Stomach (tissue), 8 donors: ENCODE measurements at regions not wholly inside any gene's neighbourhood (a gene's known extent, or its start where the extent isn't known, plus 50 kb on each side); places are given as distances from the start of the nearest gene placed in this dataset.

ENCODE experiments used
- DNase-seq, 2 donors: peaks; one replicate each; pipeline versions ENCODE4 v3.0.0 to v3.0.0-alpha.2; 2013 to 2019
- H3K27ac ChIP-seq, 5 donors: fragments of 200-600 bp in 4 of 5; sonication (generic) in 4 of 5; one replicate each; pipeline ENCODE4 v1.5.1; 2013 to 2019; ENCODE audit warnings: mild to moderate bottlenecking in 1 of 5, moderate library complexity in 1 of 5
- H3K27me3 ChIP-seq, 3 donors: fragments of 200-600 bp; sonication (generic); one replicate each; pipeline ENCODE4 v1.5.1; 2017 to 2019; ENCODE audit warnings: mixed run types in 1 of 3
- H3K36me3 ChIP-seq, 4 donors: fragments of 200-600 bp; sonication (generic); 1 replicate in 3 of 4; 2 replicates in 1 of 4; pipeline ENCODE4 v1.5.1; 2016 to 2019
- H3K4me1 ChIP-seq, 4 donors: fragments of 200-600 bp; sonication (generic); one replicate each; pipeline ENCODE4 v1.5.1; 2016 to 2019
- H3K4me3 ChIP-seq, 4 donors: fragments of 200-600 bp; sonication (generic) in 3 of 4; one replicate each; pipeline ENCODE4 v1.5.1; 2016 to 2019; ENCODE audit warnings: mild to moderate bottlenecking in 1 of 4
- H3K9me3 ChIP-seq, 4 donors: fragments of 200-600 bp; sonication (generic); one replicate each; pipeline ENCODE4 v1.5.1; 2016 to 2019
- CTCF ChIP-seq, 7 experiments: fragments of 450-650 bp in 4 of 7; fragments of 200-600 bp in 3 of 7; sonication (generic) in 3 of 7; IDR thresholded peaks; one replicate each; pipeline ENCODE4 v1.5.1; 2016 to 2019; ENCODE audit warnings: antibody characterized with exemption in 7 of 7, control low read depth in 2 of 7, mild to moderate bottlenecking in 1 of 7
- EP300 ChIP-seq: sonication (generic); formaldehyde crosslinking; IDR thresholded peaks from one replicate; pipeline ENCODE4 v1.6.1; 2017; ENCODE audit warnings: antibody characterized with exemption
- POLR2A ChIP-seq, 4 donors: fragments of 450-650 bp; IDR thresholded peaks; one replicate each; pipeline ENCODE4 v1.6.1; 2016; ENCODE audit warnings: antibody characterized with exemption in 4 of 4, control low read depth in 2 of 4, mild to moderate bottlenecking in 1 of 4, moderate library complexity in 1 of 4
- POLR2AphosphoS5 ChIP-seq, 3 donors: sonication (generic); formaldehyde crosslinking; IDR thresholded peaks; one replicate each; pipeline ENCODE4 v1.6.1; 2016; ENCODE audit warnings: antibody characterized with exemption in 3 of 3
- WGBS, 5 donors: extraction: QIAGEN DNeasy Blood & Tissue Kit in 3 of 5; methylation state at CpG; one replicate each; pipeline versions ENCODE4 v1.1.5 to v1.1.7; 2013 to 2018; 5-methylcytosine and 5-hydroxymethylcytosine counted together
- intact Hi-C: fragments of 100-400 bp; cut with DNase I; formaldehyde crosslinking; loops from one replicate; pipeline ENCODE4 v1.15.1; 2023; ENCODE audit warnings: low total_unique reads
- donor health status: healthy with polysubstance abuse.
- donor health status: Bipolar disorder and iron deficiency.
- donor health status: healthy.

- Histone ChIP-seq H3K27me3 (no peaks in the 10 kb centered on the region), H3K9me3 (no peaks in the 10 kb centered on the region), H3K4me3 (no peak overlapping the region), H3K4me1 (no peaks in the 10 kb centered on the region), H3K36me3 (no peaks in the 10 kb centered on the region), H3K27ac (no peak overlapping the region)
- 93 to 100% (median 96%) methylated on average over 1 of the region's 1 CpG for WGBS, 5 donors
- DNase-seq = no peak
- no peak for TF ChIP-seq EP300
- no peak for TF ChIP-seq POLR2AphosphoS5 (IDR thresholded peaks at IDR 0.05)
- TF ChIP-seq POLR2A (IDR thresholded peaks at IDR 0.05) = no peak
- TF ChIP-seq CTCF (IDR thresholded peaks at IDR 0.05) = no peak
- intact Hi-C loops = no loop called here
Observed at GRCh38 chr15:39056357-39056756, 491.7 kb upstream of the RASGRP1 start.

- intact Hi-C loops = no loop called here
Observed at GRCh38 chr15:39058351-39059131, 493.9 kb upstream of the RASGRP1 start.

GRCh38 chr15:39059917-39060316 is 495.3 kb upstream of the RASGRP1 start:
- WGBS, 5 donors = 78 to 91% (median 88%) methylated on average over 4 of the region's 4 CpGs
- no peak for TF ChIP-seq EP300
- TF ChIP-seq POLR2AphosphoS5 (IDR thresholded peaks at IDR 0.05) = no peak
- TF ChIP-seq CTCF (IDR thresholded peaks at IDR 0.05) = no peak
- no peak for TF ChIP-seq POLR2A (IDR thresholded peaks at IDR 0.05)
- H3K4me1 ChIP-seq = no peaks in the 10 kb centered on the region
- H3K36me3 ChIP-seq = no peaks in the 10 kb centered on the region
- no peaks in the 10 kb centered on the region for H3K9me3 ChIP-seq
- no peak overlapping the region for H3K4me3 ChIP-seq
- H3K27ac ChIP-seq = no peak overlapping the region
- intact Hi-C loops = no loop called here
- no peak for DNase-seq
- no peaks in the 10 kb centered on the region for H3K27me3 ChIP-seq

More at GRCh38 chr15:39058351-39059131, 493.9 kb upstream of the RASGRP1 start:
- no peaks in the 10 kb centered on the region for H3K9me3 ChIP-seq
- WGBS, 5 donors = 81 to 92% (median 91%) methylated on average over 6 of the region's 6 CpGs
- no peak overlapping the region for H3K4me3 ChIP-seq
- no peak overlapping the region for H3K27ac ChIP-seq
- TF ChIP-seq POLR2A (IDR thresholded peaks at IDR 0.05) = no peak
- no peak for TF ChIP-seq POLR2AphosphoS5 (IDR thresholded peaks at IDR 0.05)
- TF ChIP-seq EP300 = no peak
- no peak for TF ChIP-seq CTCF (IDR thresholded peaks at IDR 0.05)
- no peaks in the 10 kb centered on the region for H3K4me1 ChIP-seq
- H3K36me3 ChIP-seq = no peaks in the 10 kb centered on the region
- H3K27me3 ChIP-seq = no peaks in the 10 kb centered on the region
- DNase-seq = no peak

- Histone ChIP-seq H3K4me1 (no peaks in the 10 kb centered on the region), H3K27ac (no peak overlapping the region), H3K9me3 (no peaks in the 10 kb centered on the region), H3K36me3 (no peaks in the 10 kb centered on the region), H3K27me3 (no peaks in the 10 kb centered on the region), H3K4me3 (no peak overlapping the region)
- DNase-seq = no peak
- TF ChIP-seq EP300 (no peak), POLR2A (IDR thresholded peaks at IDR 0.05) (no peak), CTCF (IDR thresholded peaks at IDR 0.05) (no peak), POLR2AphosphoS5 (IDR thresholded peaks at IDR 0.05) (no peak)
- intact Hi-C loops = no loop called here
- WGBS, 5 donors = 37 to 58% (median 53%) methylated on average over 6 of the region's 6 CpGs
Observed at GRCh38 chr15:39061952-39062464, 497.4 kb upstream of the RASGRP1 start.
